SK-N-SH (cell line): ENCODE measurements at regions not wholly inside any gene's neighbourhood (a gene's known extent, or its start where the extent isn't known, plus 50 kb on each side); places are given as distances from the start of the nearest gene placed in this dataset.

Source experiments
- CTCF ChIA-PET: fragments of 300-600, 350-600 bp; formaldehyde crosslinking; extraction: SDS; loops from one replicate; lab custom pipeline; 2021; lab: Yijun Ruan, JAX
- POLR2A ChIA-PET: fragments of 350-600 bp; sonication (Branson Sonifier 250); formaldehyde crosslinking; extraction: SDS; loops from one replicate; lab custom pipeline; 2020; ENCODE audit warnings: antibody characterized with exemption, inconsistent platforms; lab: Yijun Ruan, JAX
- DNase-seq: peaks from one replicate; pipeline ENCODE4 v3.0.0; 2012
- H2AFZ ChIP-seq: fragments of 200-600 bp; sonication (generic); 2 replicates; pipeline ENCODE4 v1.8.1; 2016; ENCODE audit warnings: antibody characterized with exemption, mild to moderate bottlenecking, low read depth
- H3F3A ChIP-seq: fragments of 200-600 bp; sonication (generic); replicated peaks from 2 replicates; pipeline ENCODE3; 2016; ENCODE audit warnings: antibody characterized with exemption, mild to moderate bottlenecking; ENCODE audit not compliant: insufficient read depth
- H3K27ac ChIP-seq, 2 experiments: fragments of 200-500 bp in 1 of 2; fragments of 200-600 bp in 1 of 2; sonication (Bioruptor generic) in 1 of 2; sonication (generic), shearing (Covaris generic) in 1 of 2; 2 replicates each; pipeline versions ENCODE4 v1.5.1 to v1.6.1; 2014 to 2016; ENCODE audit warnings: low read depth in 2 of 2, inconsistent platforms in 1 of 2, low read length in 1 of 2, mild to moderate bottlenecking in 1 of 2, mixed read lengths in 1 of 2
- H3K27me3 ChIP-seq: fragments of 200-600 bp; sonication (generic), shearing (Covaris generic); 2 replicates; pipeline ENCODE4 v1.6.1; 2016; ENCODE audit warnings: mixed run types; ENCODE audit not compliant: insufficient read depth
- H3K36me3 ChIP-seq, 2 experiments: fragments of 200-500 bp in 1 of 2; fragments of 200-600 bp in 1 of 2; sonication (Bioruptor generic) in 1 of 2; sonication (generic) in 1 of 2; replicated peaks in 1 of 2; 2 replicates each; pipeline versions ENCODE3 to v1.5.1; 2014 to 2016; ENCODE audit warnings: low read length in 1 of 2, mild to moderate bottlenecking in 1 of 2; ENCODE audit not compliant: insufficient read depth in 2 of 2, control insufficient read depth in 1 of 2
- H3K4me1 ChIP-seq, 2 experiments: fragments of 200-500 bp in 1 of 2; fragments of 200-600 bp in 1 of 2; sonication (Bioruptor generic) in 1 of 2; sonication (generic), shearing (Covaris generic) in 1 of 2; 2 replicates each; pipeline versions ENCODE4 v1.5.1 to v1.6.1; 2014 to 2016; ENCODE audit warnings: low read depth in 1 of 2, low read length in 1 of 2, mixed run types in 1 of 2; ENCODE audit not compliant: insufficient read depth in 2 of 2, control insufficient read depth in 1 of 2
- H3K4me2 ChIP-seq: fragments of 200-600 bp; sonication (generic), shearing (Covaris generic); 2 replicates; pipeline ENCODE4 v1.6.1; 2017; ENCODE audit warnings: mixed run types
- H3K4me3 ChIP-seq, 2 experiments: fragments of 200-500 bp in 1 of 2; fragments of 200-600 bp in 1 of 2; sonication (Bioruptor generic) in 1 of 2; sonication (generic), shearing (Covaris generic) in 1 of 2; 2 replicates each; pipeline versions ENCODE4 v1.5.1 to v1.8.1; 2014 to 2016; ENCODE audit warnings: low read depth in 2 of 2, inconsistent platforms in 1 of 2, low read length in 1 of 2, mild to moderate bottlenecking in 1 of 2, mixed read lengths in 1 of 2, moderate library complexity in 1 of 2
- H3K79me2 ChIP-seq: fragments of 200-600 bp; sonication (generic); 2 replicates; pipeline ENCODE4 v1.8.1; 2017; ENCODE audit warnings: mild to moderate bottlenecking; ENCODE audit not compliant: insufficient read depth
- H3K9ac ChIP-seq: fragments of 200-600 bp; sonication (generic); 2 replicates; pipeline ENCODE4 v1.6.1; 2017; ENCODE audit warnings: mixed run types
- H3K9me2 ChIP-seq: fragments of 200-600 bp; sonication (generic); 2 replicates; pipeline ENCODE4 v1.6.1; 2017; ENCODE audit warnings: mixed run types
- H3K9me3 ChIP-seq: fragments of 200-600 bp; sonication (generic); 2 replicates; pipeline ENCODE4 v1.6.1; 2017; ENCODE audit warnings: mixed run types, mild to moderate bottlenecking, moderate library complexity
- H4K20me1 ChIP-seq: fragments of 200-600 bp; sonication (generic); 2 replicates; pipeline ENCODE4 v1.6.1; 2017; ENCODE audit warnings: mild to moderate bottlenecking, mixed run types; ENCODE audit not compliant: insufficient read depth
- CHD2 ChIP-seq: fragments of 150-350 bp; IDR thresholded peaks from 2 replicates; pipeline ENCODE4 v1.6.1; 2018; ENCODE audit warnings: low read length; ENCODE audit not compliant: partially characterized antibody
- GATA2 ChIP-seq: sonication (generic); formaldehyde crosslinking; IDR thresholded peaks from 2 replicates; pipeline ENCODE4 v1.5.0; 2020; ENCODE audit warnings: mild to moderate bottlenecking, missing genetic modification reagents
- JUND ChIP-seq: IDR thresholded peaks from 2 replicates; pipeline ENCODE4 v1.4.0; 2012
- SIN3A ChIP-seq: IDR thresholded peaks from 2 replicates; pipeline ENCODE4 v1.6.1; 2012; ENCODE audit warnings: low read depth, mild to moderate bottlenecking, low read length, moderate library complexity, borderline replicate concordance
- TAF1 ChIP-seq: IDR thresholded peaks from 2 replicates; pipeline ENCODE4 v1.6.1; 2012; ENCODE audit warnings: low read depth, mild to moderate bottlenecking, low read length, moderate library complexity, borderline replicate concordance
- YY1 ChIP-seq: IDR thresholded peaks from 2 replicates; pipeline ENCODE4 v1.4.0; 2012; ENCODE audit warnings: low read depth, mild to moderate bottlenecking
- WGBS: methylation state at CpG from one replicate; pipeline ENCODE4 v1.1.6; 2017; ENCODE audit warnings: low lambda C conversion rate; 5-methylcytosine and 5-hydroxymethylcytosine counted together
- TF ChIP-seq, protein P1 (sequence below): IDR thresholded peaks from 2 replicates; pipeline ENCODE4 v1.6.1; 2012; ENCODE audit warnings: mild to moderate bottlenecking, low read depth, low read length, moderate library complexity
- TF ChIP-seq, protein P2 (sequence below): IDR thresholded peaks from 2 replicates; pipeline ENCODE4 v1.4.0; 2012; ENCODE audit warnings: low read depth, borderline replicate concordance
- TF ChIP-seq, protein P3 (sequence below): IDR thresholded peaks from 2 replicates; pipeline ENCODE4 v1.4.0; 2012; ENCODE audit warnings: low read depth
- TF ChIP-seq, protein P4 (sequence below): fragments of 200-600 bp; sonication (generic); IDR thresholded peaks from 2 replicates; pipeline ENCODE4 v1.6.1; 2017; ENCODE audit warnings: antibody characterized with exemption, mild to moderate bottlenecking, moderate library complexity

DNA sequence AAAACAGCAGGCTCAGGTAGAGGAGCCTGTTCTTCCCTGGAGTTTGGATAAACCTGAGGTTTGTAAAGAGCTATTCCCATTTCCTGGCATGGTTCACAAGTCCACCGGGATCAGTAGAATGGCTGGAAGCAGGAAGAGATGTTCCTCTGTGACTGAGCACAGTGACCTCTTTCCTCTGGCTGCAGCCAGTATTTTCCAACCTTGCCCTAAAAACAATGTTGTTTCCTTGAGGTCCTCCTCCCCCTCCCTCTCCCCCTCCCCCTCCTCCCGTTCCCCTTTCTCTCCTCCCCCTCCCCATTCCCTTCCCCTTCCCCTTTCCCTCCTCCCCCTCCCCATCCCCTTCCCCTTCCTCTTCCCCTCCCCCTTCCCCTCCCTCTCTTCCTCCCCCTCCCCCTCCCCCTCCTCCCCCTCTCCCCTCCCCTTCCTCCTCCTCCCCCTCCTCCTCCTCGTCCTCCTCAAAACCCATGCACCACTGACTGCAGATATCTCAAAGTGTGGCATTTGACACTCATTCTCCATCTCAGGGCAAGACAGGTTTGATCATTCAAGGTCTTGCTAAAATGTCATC, 58.9 kb upstream of the MON1B start (continued):
- TF ChIP-seq, protein P1, sequence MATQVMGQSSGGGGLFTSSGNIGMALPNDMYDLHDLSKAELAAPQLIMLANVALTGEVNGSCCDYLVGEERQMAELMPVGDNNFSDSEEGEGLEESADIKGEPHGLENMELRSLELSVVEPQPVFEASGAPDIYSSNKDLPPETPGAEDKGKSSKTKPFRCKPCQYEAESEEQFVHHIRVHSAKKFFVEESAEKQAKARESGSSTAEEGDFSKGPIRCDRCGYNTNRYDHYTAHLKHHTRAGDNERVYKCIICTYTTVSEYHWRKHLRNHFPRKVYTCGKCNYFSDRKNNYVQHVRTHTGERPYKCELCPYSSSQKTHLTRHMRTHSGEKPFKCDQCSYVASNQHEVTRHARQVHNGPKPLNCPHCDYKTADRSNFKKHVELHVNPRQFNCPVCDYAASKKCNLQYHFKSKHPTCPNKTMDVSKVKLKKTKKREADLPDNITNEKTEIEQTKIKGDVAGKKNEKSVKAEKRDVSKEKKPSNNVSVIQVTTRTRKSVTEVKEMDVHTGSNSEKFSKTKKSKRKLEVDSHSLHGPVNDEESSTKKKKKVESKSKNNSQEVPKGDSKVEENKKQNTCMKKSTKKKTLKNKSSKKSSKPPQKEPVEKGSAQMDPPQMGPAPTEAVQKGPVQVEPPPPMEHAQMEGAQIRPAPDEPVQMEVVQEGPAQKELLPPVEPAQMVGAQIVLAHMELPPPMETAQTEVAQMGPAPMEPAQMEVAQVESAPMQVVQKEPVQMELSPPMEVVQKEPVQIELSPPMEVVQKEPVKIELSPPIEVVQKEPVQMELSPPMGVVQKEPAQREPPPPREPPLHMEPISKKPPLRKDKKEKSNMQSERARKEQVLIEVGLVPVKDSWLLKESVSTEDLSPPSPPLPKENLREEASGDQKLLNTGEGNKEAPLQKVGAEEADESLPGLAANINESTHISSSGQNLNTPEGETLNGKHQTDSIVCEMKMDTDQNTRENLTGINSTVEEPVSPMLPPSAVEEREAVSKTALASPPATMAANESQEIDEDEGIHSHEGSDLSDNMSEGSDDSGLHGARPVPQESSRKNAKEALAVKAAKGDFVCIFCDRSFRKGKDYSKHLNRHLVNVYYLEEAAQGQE = no peak

DNA sequence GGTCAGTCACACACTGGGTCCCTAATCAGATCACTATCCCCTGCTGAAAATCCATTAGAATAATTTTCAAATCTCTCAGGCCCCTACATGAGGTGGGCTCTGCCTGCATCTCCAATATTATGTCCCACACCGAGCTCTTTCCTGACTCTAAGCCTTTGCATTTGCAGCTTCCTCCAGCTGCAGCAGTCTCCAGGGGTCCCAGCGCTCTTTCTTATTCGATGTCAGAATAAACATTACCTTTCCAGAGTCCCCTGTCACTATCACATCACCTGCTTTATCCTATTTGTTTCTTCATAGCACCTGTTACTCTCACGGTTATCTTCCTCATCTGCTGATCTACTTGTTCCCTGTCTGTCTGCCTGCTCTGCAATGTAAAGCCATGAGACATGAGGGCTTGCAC, 57.3 kb upstream of the MON1B start:
- TF ChIP-seq, protein P2, sequence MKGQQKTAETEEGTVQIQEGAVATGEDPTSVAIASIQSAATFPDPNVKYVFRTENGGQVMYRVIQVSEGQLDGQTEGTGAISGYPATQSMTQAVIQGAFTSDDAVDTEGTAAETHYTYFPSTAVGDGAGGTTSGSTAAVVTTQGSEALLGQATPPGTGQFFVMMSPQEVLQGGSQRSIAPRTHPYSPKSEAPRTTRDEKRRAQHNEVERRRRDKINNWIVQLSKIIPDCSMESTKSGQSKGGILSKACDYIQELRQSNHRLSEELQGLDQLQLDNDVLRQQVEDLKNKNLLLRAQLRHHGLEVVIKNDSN = no peak
- TF ChIP-seq SIN3A (no peak), GATA2 (CRISPR knock-in tag) (no peak), CHD2 (no peak), JUND (no peak), TAF1 (no peak), YY1 (no peak)
- TF ChIP-seq, protein P3, sequence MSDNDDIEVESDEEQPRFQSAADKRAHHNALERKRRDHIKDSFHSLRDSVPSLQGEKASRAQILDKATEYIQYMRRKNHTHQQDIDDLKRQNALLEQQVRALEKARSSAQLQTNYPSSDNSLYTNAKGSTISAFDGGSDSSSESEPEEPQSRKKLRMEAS = no peak
- TF ChIP-seq, protein P4, sequence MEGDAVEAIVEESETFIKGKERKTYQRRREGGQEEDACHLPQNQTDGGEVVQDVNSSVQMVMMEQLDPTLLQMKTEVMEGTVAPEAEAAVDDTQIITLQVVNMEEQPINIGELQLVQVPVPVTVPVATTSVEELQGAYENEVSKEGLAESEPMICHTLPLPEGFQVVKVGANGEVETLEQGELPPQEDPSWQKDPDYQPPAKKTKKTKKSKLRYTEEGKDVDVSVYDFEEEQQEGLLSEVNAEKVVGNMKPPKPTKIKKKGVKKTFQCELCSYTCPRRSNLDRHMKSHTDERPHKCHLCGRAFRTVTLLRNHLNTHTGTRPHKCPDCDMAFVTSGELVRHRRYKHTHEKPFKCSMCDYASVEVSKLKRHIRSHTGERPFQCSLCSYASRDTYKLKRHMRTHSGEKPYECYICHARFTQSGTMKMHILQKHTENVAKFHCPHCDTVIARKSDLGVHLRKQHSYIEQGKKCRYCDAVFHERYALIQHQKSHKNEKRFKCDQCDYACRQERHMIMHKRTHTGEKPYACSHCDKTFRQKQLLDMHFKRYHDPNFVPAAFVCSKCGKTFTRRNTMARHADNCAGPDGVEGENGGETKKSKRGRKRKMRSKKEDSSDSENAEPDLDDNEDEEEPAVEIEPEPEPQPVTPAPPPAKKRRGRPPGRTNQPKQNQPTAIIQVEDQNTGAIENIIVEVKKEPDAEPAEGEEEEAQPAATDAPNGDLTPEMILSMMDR = no peak
- 38% methylated on average over 4 of the region's 4 CpGs for WGBS
- no peaks in the 10 kb centered on the region for H4K20me1 ChIP-seq
- no peaks in the 10 kb centered on the region for H3K9me3 ChIP-seq
- H3K9ac ChIP-seq = no peak overlapping the region
- H3K79me2 ChIP-seq = no peaks in the 10 kb centered on the region
- no peaks in the 10 kb centered on the region for H3K9me2 ChIP-seq
- H3K4me1 ChIP-seq = peaks cover 0 to 2% of the 10 kb centered on the region in 2 experiments; a peak in 1 of 4 replicates
- H2AFZ ChIP-seq = no peak overlapping the region
- no peak overlapping the region for H3K4me2 ChIP-seq
- H3K27me3 ChIP-seq = no peaks in the 10 kb centered on the region
- no peak overlapping the region for H3K4me3 ChIP-seq
- H3K36me3 ChIP-seq = no peaks in the 10 kb centered on the region
- no peak overlapping the region for H3K27ac ChIP-seq
- ChIA-PET CTCF (interaction anchor here (1.2 kb wide), 1 partner anchor 26 kb away, joined by 3 read pairs; no protein-coding TSS in a partner anchor), POLR2A (no interaction called here)
- H3F3A ChIP-seq = no peaks in the 10 kb centered on the region
- no peak for DNase-seq
